Stimulated activated naive CD4-positive, alpha-beta T cell (primary cell): ENCODE measurements at regions not wholly inside any gene's neighbourhood (a gene's known extent, or its start where the extent isn't known, plus 50 kb on each side); places are given as distances from the start of the nearest gene placed in this dataset.
"Not testable (repeated sequence)": the region's sequence is repeated elsewhere in the genome, so short reads cannot be mapped to it uniquely, and the experiment has no call there.

Experiments used
- DNase-seq, 6 experiments: peaks; one replicate each; lab custom pipeline; 2025; lab: John Stamatoyannopoulos, UW

DNA sequence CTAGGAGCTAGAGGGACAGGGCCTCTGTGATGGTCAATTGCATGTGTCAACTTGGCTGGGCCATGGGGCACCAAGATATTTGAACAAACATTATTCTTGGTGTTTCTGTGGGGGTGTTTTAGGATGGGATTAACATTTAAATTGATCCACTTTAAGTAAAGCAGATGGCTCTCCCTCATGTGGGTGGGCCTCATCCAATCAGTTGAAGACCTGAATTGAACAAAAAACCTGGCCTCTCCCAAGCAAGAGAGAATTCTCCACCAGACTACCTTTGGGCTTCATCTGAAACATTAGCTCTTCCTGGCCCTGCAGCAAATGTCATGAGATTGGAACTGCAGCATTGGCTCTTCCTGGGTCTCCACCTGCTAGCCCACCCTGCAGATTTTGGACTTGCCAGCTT, 207.1 kb upstream of the ATP6AP2 start:
- DNase-seq: no peak

GRCh38 chrX:40373025-40373424, 207.7 kb upstream of the ATP6AP2 start:
- no peak for DNase-seq

- no peak for DNase-seq
Measured at GRCh38 chrX:40371376-40371775, 209.4 kb upstream of the ATP6AP2 start.

GRCh38 chrX:40368611-40369061, 212.1 kb upstream of the ATP6AP2 start:
- DNase-seq: no peak

DNA sequence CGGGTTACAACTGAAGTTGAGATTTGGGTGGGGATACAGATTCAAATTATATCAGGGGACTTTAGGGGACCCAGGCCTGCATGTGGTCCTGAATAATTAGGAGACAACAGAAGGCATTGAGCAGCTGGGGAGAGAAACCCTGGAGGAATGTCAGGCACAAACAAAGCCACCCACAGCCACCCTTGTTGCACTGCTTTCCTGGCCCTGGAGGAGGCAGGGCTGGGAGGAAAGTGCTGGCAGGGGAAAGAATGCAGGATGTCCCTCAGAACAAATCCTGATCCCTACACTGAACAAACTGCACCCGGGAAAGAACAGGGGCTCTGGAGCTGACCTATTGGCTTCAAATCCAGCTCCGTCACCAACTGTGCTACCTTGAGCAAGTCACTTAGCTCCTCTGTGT, 214.1 kb upstream of the ATP6AP2 start:
- DNase-seq: no peak

DNA sequence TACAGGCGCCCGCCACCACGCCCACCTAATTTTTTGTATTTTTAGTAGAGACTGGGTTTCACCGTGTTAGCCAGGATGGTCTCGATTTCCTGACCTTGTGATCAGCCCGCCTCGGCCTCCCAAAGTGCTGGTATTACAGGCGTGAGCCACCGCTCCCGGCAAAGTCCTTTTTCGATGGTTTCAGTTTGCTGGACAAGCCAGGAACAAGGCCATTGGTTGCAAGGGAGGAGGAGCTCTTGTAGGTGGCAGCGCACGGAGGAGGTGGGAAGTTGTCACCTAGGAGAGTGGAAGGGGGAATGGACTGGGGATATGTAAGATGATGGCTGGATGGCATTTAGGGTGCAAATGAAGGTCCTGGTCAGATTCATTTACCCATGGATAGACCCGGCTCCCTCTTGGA, 218.5 kb upstream of the ATP6AP2 start:
- DNase-seq: not testable (repeated sequence)

- no peak for DNase-seq
Measured at GRCh38 chrX:40360557-40360956, 220.2 kb upstream of the ATP6AP2 start.

DNA sequence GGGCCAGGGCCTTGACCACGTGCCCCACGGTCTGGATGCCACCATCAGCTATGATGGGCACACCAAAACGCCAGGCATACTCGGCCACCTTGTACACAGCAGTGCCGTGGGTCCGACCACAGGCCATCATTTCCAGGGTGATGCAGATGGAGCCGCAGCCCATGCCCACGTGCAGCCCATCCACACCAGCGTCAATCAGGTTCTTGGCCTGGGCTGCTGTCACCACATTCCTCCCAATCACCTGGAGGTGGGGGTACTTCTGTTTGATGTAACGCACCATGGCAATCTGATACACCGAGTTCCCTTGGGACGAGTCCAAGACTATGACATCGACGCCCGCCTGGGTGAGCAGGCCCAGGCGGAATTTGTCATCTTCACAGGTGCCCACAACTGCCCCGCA, 221.2 kb upstream of the ATP6AP2 start:
- DNase-seq: no peak

- no peak for DNase-seq
Measured at GRCh38 chrX:40358994-40359393, 221.8 kb upstream of the ATP6AP2 start.

- no peak for DNase-seq
Measured at GRCh38 chrX:40349251-40349650, 231.5 kb upstream of the ATP6AP2 start.

GRCh38 chrX:40346379-40346778, 234.4 kb upstream of the ATP6AP2 start:
- no peak for DNase-seq

DNA sequence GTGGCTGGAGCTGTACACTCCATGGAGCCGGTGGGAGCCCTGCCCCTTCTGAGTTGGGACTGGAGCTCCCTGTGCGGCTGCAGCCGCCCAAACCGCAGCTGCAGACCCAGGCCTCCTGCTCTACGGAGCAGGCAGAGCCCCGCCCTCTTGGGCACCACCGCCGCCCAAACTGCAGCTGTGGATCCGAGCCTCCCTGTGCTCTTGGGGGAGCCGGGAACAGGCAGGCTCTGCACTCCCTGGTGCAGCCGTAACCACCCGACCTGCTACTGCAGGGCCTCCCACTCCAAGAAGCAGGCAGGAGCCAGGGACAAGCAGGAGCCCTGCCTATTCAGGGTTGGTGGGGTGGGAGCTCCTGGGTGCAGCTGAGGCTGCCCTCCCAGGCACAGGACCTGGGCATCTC, 237.5 kb upstream of the ATP6AP2 start:
- DNase-seq: no peak

DNA sequence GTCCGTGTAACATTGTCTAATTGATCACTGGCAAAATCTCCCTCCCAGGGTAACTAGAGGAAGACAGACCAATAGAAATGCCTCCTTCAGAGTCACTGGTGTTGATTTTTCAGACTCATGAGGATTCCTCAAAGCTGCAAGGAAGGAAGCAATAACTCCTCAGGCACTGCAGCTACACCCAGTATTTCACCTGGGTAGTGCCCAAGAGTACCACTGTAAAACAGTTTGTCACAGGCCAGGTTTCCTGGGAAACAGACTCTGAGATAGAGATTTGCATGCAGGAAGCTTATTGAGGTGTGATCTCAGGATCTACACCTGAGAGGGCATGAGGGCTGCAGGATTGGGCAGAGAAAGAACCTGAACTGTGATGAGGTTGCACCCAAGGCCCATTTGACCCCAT, 240.7 kb upstream of the ATP6AP2 start:
- DNase-seq: no peak

DNA sequence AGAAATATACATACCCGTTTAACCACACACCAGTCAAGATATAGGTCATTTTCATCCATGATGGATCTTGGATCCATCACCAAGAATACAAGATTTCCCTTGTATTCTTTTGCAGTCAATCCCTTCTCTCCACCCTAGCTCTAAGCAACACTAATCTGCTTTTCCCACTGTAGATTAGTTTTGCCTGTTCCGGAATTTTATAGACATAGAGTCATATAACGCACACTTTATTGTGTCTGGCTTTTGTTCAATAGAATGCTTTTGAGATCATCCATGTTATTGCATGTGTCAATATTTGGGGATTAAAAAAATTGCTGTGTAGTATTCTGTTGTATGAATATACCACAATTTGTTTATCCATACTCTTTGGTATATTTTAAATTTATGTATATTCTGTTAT, 235.6 kb upstream of the BCOR start:
- no peak for DNase-seq

DNA sequence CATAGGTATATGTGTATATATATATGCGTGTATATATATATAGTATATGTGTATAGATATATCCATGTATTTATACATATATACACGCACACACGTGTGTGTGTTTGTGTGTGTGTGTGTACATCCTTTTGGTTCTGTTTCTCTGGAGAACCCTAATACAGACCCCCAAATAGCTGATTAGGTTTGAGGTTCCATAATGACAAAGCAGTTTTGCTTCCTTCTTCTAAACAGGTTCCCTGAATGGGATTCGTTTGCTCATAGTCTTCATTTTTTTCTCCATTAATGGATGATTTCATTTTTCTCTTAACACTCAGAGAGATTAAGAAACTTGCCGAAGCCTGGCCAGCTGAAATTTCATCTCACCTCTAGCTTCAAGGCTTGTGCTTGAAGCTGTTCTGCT, 234.0 kb upstream of the BCOR start:
- DNase-seq: no peak

DNA sequence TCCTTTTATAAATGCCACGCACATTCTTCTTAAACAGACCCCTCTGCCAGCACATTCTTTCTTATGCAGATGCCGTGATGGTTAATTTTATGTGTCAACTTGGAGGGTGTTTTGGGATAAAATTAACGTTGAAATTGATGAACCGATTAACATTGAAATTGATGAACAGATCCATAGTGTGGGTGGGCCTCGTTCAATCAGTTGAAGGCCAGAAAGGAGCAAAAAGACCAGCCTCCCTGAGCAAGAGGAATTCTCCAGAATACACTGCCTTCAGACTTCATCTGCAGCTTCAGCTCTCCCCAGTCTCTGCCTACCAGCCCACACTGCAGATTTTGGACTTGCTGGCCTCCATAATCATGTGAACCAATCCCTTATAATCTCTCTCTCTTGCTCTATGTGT, 233.6 kb upstream of the BCOR start:
- DNase-seq: no peak

DNA sequence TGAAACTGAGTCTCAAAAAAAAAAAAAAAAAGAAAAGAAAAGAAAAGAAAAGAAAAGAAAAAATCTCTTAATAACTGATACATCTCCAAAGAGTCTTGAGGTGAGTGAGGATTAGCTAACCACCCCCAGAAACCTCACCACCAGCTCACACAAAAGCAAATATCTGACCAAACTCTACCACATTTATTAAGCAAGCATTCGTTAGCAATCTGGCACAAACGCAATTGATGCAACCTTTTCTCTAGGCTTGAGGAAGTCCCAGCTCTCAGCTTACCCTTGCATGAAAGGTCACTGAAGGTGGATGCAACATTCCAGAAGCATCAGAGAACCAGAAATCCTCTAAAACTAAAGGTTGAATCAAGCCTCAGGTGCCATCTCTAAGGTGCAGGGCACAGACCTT, 231.9 kb upstream of the BCOR start:
- DNase-seq: no peak

DNA sequence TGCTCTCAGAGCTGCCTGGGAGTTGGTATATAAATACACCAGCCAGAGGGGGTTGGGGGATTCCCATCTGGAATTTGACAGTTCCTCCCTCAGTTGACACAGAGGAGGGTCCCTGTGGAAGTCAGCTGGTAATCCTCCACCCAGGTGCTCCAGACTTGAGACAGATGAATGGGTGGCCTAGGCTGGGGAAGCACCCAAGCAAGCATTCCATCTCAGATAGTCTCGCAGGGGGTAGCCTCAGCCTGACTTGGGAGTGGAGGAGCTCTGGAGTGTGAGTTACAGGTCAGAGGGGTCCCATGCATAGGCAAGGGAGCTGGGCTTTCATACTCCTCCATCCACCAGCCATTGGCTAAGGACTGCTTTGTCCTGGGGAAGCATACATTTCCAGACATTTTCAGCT, 229.3 kb upstream of the BCOR start:
- no peak for DNase-seq

GRCh38 chrX:40326186-40326965, 228.6 kb upstream of the BCOR start:
- DNase-seq: no peak

- no peak for DNase-seq
Measured at GRCh38 chrX:40325161-40325560, 227.4 kb upstream of the BCOR start.

DNA sequence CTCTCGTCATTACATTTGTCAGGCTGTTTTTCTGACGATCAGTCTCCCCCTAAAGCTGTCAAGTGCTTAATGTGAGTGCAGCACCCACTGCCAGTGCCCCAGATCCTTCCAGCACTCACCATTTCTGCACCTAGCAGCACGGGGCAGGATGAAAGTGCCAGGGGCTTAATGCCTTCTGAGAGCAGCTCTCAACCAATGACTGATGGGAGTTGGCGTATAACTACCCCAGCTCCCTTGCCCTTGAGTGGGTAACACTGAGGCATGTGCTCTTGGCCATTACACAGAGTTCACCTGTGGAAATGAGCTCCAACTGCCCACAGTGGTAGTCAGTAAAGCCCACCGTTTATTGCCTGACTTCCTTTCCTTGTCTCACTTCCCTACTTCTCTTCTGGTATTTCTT, 226.2 kb upstream of the BCOR start:
- DNase-seq: no peak

- no peak for DNase-seq
Measured at GRCh38 chrX:40320819-40321218, 223.1 kb upstream of the BCOR start.

- DNase-seq: no peak
Measured at GRCh38 chrX:40318801-40319200, 221.0 kb upstream of the BCOR start.

- no peak for DNase-seq
Measured at GRCh38 chrX:40318076-40318475, 220.3 kb upstream of the BCOR start.
